ENCODE measurements at regions not wholly inside any gene's neighbourhood (a gene's known extent, or its start where the extent isn't known, plus 50 kb on each side); places are given as distances from the start of the nearest gene placed in this dataset.

DNA sequence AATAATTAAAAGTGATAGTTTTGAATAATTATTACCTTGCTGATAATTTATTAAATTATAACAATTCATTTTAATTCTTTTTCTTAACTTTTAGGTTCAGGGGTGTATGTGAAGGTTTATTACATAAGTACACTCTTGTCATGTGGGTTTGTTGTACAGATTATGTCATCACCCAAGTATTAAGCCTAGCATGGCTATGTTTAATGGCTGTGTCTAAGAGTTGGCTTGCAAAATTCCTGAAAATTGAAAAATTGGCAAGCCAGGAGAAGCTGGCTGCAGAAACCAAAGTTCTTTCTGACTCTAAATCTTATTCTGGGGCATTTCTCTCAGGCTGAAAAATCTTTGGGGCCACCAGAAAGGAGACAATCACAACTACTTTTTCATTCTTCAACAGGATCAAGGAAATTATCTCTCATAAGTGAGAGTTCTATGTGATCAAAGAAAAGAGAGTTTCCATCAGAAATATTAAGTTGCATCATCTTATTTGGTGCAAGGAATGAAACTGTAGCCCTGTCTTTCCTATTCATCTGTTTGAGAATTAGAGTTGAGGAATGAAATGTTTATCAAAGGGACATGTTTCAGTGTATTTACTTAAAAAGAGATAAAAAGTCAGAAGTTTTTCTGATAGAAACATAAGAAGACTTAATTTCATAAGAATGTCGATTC lies 412.1 kb upstream of the CDH2 start:
- TF ChIP-seq, protein P1, sequence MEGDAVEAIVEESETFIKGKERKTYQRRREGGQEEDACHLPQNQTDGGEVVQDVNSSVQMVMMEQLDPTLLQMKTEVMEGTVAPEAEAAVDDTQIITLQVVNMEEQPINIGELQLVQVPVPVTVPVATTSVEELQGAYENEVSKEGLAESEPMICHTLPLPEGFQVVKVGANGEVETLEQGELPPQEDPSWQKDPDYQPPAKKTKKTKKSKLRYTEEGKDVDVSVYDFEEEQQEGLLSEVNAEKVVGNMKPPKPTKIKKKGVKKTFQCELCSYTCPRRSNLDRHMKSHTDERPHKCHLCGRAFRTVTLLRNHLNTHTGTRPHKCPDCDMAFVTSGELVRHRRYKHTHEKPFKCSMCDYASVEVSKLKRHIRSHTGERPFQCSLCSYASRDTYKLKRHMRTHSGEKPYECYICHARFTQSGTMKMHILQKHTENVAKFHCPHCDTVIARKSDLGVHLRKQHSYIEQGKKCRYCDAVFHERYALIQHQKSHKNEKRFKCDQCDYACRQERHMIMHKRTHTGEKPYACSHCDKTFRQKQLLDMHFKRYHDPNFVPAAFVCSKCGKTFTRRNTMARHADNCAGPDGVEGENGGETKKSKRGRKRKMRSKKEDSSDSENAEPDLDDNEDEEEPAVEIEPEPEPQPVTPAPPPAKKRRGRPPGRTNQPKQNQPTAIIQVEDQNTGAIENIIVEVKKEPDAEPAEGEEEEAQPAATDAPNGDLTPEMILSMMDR (IDR thresholded peaks at IDR 0.05; ENCODE audit: low read depth, low read length): no peak
- no peak for DNase-seq (ENCODE audit: extremely low read depth, low read depth)

DNA sequence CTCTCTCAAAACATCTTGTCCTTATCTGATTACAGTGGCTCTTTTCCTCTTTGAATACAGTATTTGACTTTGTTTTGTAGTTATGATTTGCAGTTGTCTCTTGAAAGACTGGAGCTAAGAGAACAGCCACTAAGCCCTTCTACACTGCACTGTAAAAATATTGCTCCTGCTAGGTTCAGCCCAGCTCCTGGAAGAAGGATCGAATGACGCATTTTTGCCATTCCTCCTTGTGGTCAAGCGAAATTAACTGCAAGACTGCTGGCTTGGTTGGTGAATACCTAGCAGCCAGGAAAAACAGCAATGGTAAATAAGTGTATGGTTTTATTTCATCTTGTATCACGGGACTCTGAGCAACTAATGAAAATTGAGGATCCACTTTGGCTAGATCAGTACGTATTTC lies 407.8 kb upstream of the CDH2 start:
- DNase-seq (ENCODE audit: extremely low read depth, low read depth): peak; percentile 32
- TF ChIP-seq, protein P1 (IDR thresholded peaks at IDR 0.05; ENCODE audit: low read depth, low read length): no peak

DNA sequence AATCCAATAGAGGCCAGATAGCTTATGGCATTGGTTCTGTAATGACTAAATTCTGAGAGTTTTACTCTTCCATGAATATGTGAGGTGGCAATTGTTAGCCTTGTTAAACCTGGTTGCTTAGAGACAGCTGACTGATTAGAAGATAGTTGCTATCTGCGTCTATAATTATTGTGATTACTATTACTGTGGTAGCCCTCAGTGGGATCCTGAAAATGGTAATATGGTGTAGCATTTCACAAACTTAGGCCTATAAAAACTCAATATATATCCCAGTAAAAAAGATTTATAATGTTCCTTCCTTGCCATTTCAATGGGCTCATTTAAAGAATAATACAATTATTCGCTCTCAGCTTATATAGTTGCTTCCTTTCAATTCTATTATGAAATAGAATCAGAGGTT lies 405.8 kb upstream of the CDH2 start:
- DNase-seq (ENCODE audit: extremely low read depth, low read depth): no peak
- TF ChIP-seq, protein P1 (IDR thresholded peaks at IDR 0.05; ENCODE audit: low read depth, low read length): no peak

DNA sequence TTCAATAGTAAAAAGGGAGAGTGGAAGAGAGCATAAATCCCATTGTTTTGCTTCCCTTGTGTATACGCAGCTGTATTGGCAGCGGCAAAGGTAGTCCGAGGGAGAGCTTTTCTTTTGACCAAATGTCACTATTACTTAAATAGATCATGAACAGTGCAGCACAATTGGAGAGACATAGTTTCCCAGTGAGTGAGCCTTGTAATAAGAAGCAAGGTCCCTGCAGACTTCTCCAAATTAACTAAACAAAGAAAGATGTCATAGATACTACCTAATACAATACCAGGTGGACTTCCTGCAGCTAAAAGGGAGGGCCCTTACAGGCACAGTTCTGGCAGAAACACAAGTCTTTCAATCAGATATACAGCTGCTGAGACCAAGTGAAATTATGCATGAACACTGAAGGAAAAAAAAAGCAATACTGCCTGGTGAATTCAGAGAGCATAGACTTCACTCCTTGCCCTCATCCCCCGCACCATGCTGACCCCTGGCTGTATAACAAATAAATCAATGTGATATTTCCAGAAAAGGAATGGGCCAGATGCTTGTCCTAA lies 404.7 kb upstream of the CDH2 start:
- DNase-seq (ENCODE audit: extremely low read depth, low read depth): no peak
- TF ChIP-seq, protein P1 (IDR thresholded peaks at IDR 0.05; ENCODE audit: low read depth, low read length): no peak

DNA sequence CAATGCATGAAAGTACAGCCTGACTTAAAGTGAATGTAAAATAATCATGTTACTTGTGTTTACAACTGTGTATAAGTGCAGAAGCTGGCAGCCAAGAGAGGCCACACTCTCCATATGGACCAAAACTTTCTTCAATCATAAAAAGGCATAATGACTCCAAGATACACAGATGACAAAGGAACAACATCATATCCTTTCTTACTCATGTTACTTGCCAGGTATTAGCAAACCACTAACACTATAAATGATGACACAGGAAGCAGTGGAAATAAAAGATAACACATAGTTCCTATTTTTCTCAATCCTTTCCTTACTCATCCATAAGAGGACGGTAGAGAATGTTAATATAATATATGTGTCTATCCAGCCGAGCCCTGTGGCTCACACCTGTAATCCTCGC lies 400.0 kb upstream of the CDH2 start:
- no peak for DNase-seq (ENCODE audit: extremely low read depth, low read depth)
- TF ChIP-seq, protein P1 (IDR thresholded peaks at IDR 0.05; ENCODE audit: low read depth, low read length): no peak

DNA sequence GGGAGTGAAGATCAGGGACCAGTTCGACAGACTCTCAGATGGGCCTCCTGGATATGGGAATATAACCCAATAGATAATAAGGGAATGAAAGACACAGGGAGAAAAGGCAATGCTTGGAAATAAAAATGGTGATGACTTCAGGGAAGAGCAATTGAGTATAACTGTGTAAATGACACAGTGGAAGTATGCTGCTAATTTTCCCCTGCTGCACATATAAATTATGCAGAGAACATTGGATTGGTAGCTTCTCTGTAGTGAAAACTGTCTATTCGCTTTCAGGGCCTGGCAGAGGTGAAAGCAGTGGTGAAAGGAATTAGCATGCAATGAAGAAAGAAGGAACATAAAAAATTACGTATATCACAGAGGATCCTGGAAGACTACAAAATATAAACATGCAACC lies 398.2 kb upstream of the CDH2 start:
- TF ChIP-seq, protein P1 (IDR thresholded peaks at IDR 0.05; ENCODE audit: low read depth, low read length): no peak
- no peak for DNase-seq (ENCODE audit: extremely low read depth, low read depth)

DNA sequence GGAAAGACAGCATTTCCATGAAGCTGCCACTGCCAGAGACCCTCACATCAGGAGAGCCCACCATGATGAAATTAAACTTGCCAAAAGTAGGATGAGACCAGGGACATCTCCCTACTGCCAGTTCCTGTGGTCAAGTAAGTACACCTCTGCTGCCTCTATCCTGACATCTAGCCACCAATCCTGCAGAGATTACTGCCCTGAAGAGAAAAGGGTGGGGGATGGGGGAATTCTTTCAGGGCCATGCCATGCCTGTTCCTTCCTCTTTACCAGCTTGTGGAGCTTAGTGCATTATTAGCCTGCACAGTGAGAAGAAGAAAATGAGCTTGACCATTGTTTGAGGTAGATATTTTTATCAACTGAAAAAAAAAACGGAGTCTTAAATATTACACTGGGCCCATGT lies 397.2 kb upstream of the CDH2 start:
- DNase-seq (ENCODE audit: extremely low read depth, low read depth): no peak
- TF ChIP-seq, protein P1 (IDR thresholded peaks at IDR 0.05; ENCODE audit: low read depth, low read length): no peak
